CD4-positive, alpha-beta T cell (primary cell): ENCODE measurements at regions not wholly inside any gene's neighbourhood (a gene's known extent, or its start where the extent isn't known, plus 50 kb on each side); places are given as distances from the start of the nearest gene placed in this dataset.

ENCODE experiments used
- ATAC-seq: fragments of 200-7000 bp; cut with Tn5 transposase; one replicate; pipeline ENCODE4 v1.10.0; 2022; ENCODE audit warnings: mild to moderate bottlenecking; ENCODE audit not compliant: poor library complexity
- CTCF ChIA-PET: fragments of 350-600 bp; sonication (Branson Sonifier 250); formaldehyde crosslinking; loops from one replicate; lab custom pipeline; 2021; ENCODE audit warnings: antibody characterized with exemption, inconsistent platforms; lab: Charles Lee
- POLR2A ChIA-PET: fragments of 350-600 bp; sonication (Branson Sonifier 250); formaldehyde crosslinking; loops from one replicate; lab custom pipeline; 2021; ENCODE audit warnings: antibody characterized with exemption, inconsistent platforms; lab: Charles Lee
- DNase-seq, 14 experiments: peaks; one replicate each; pipeline ENCODE4 v3.0.0-alpha.2; 2013 to 2020; ENCODE audit warnings: mixed read lengths in 2 of 14
- H3K27ac ChIP-seq, 2 donors: one replicate each; pipeline versions ENCODE4 v1.5.1 to v1.7.0; 2013; ENCODE audit warnings: low read length in 2 of 2, low read depth in 1 of 2, mild to moderate bottlenecking in 1 of 2
- H3K27me3 ChIP-seq, 2 experiments: 1 replicate in 1 of 2; 2 replicates in 1 of 2; pipeline versions ENCODE4 v1.6.1 to v1.7.0; 2013; ENCODE audit warnings: low read length in 2 of 2, control low read depth in 1 of 2, mild to moderate bottlenecking in 1 of 2, moderate library complexity in 1 of 2; ENCODE audit not compliant: insufficient read depth in 2 of 2, control insufficient read depth in 1 of 2
- H3K36me3 ChIP-seq: one replicate; pipeline ENCODE4 v1.6.1; 2013; ENCODE audit warnings: low read length, control low read depth; ENCODE audit not compliant: insufficient read depth
- H3K4me1 ChIP-seq: one replicate; pipeline ENCODE4 v1.6.1; 2013; ENCODE audit warnings: low read length, control low read depth; ENCODE audit not compliant: insufficient read depth
- H3K4me3 ChIP-seq: one replicate; pipeline ENCODE4 v1.5.1; 2013; ENCODE audit warnings: mild to moderate bottlenecking, low read length, moderate library complexity
- H3K9me3 ChIP-seq, 2 experiments: 1 replicate in 1 of 2; 2 replicates in 1 of 2; pipeline versions ENCODE4 v1.6.1 to v1.7.0; 2013; ENCODE audit warnings: low read length in 2 of 2, mild to moderate bottlenecking in 2 of 2, control low read depth in 1 of 2, moderate library complexity in 1 of 2; ENCODE audit not compliant: control insufficient read depth in 1 of 2, insufficient read depth in 1 of 2
- H3K27ac Mint-ChIP-seq: one replicate; pipeline ENCODE4 v1.8.0; 2020; ENCODE audit warnings: mixed read lengths
- H3K27me3 Mint-ChIP-seq: one replicate; pipeline ENCODE4 v1.8.0; 2021; ENCODE audit warnings: mixed read lengths
- H3K36me3 Mint-ChIP-seq: one replicate; pipeline ENCODE4 v1.8.0; 2021; ENCODE audit warnings: low read depth, mixed read lengths
- H3K4me1 Mint-ChIP-seq: one replicate; pipeline ENCODE4 v1.8.0; 2021; ENCODE audit warnings: low read depth, mixed read lengths
- H3K4me3 Mint-ChIP-seq: one replicate; pipeline ENCODE4 v1.8.0; 2020; ENCODE audit warnings: mild to moderate bottlenecking, mixed read lengths
- H3K9me3 Mint-ChIP-seq: one replicate; pipeline ENCODE4 v1.8.0; 2020; ENCODE audit warnings: mixed read lengths
- CTCF ChIP-seq: fragments of 200-600 bp; IDR thresholded peaks from one replicate; pipeline ENCODE4 v1.8.0; 2022; ENCODE audit warnings: antibody characterized with exemption, mild to moderate bottlenecking
- intact Hi-C, 2 experiments: fragments of 100-400 bp; cut with DNase I in 1 of 2; cut with micrococcal nuclease in 1 of 2; formaldehyde crosslinking; loops; one replicate each; pipeline versions ENCODE4 v1.15.1 to v1.9.0; 2023 to 2025; cut with DNase I, micrococcal nuclease

- Mint-ChIP-seq H3K4me3 (no peak overlapping the region), H3K9me3 (no peaks in the 10 kb centered on the region), H3K27me3 (no peaks in the 10 kb centered on the region), H3K36me3 (no peaks in the 10 kb centered on the region), H3K4me1 (no peaks in the 10 kb centered on the region), H3K27ac (no peak overlapping the region)
- Histone ChIP-seq H3K36me3 (no peaks in the 10 kb centered on the region), H3K9me3 (no peaks in the 10 kb centered on the region), H3K4me3 (no peak overlapping the region), H3K27ac (no peak overlapping the region), H3K27me3 (no peaks in the 10 kb centered on the region), H3K4me1 (no peaks in the 10 kb centered on the region)
- intact Hi-C loops = no loop called here
- no peak for DNase-seq
- ATAC-seq = no peak
- no peak for TF ChIP-seq CTCF
- POLR2A ChIA-PET = no interaction called here
- CTCF ChIA-PET = no interaction called here
Observed at GRCh38 chr21:16837321-16837720, 675.5 kb upstream of the CXADR start.

GRCh38 chr21:16837721-16838120 lies 675.1 kb upstream of the CXADR start:
- no peak overlapping the region for H3K4me3 Mint-ChIP-seq
- no peaks in the 10 kb centered on the region for H3K4me1 ChIP-seq
- no peaks in the 10 kb centered on the region for H3K4me1 Mint-ChIP-seq
- intact Hi-C loops = no loop called here
- H3K9me3 Mint-ChIP-seq = no peaks in the 10 kb centered on the region
- no peak overlapping the region for H3K27ac ChIP-seq
- H3K4me3 ChIP-seq = no peak overlapping the region
- TF ChIP-seq CTCF = no peak
- H3K27me3 ChIP-seq = no peaks in the 10 kb centered on the region
- DNase-seq (no peak), ATAC-seq (no peak)
- H3K36me3 Mint-ChIP-seq = no peaks in the 10 kb centered on the region
- POLR2A ChIA-PET = no interaction called here
- H3K36me3 ChIP-seq = no peaks in the 10 kb centered on the region
- no peaks in the 10 kb centered on the region for H3K9me3 ChIP-seq
- H3K27ac Mint-ChIP-seq = no peak overlapping the region
- CTCF ChIA-PET = no interaction called here
- no peaks in the 10 kb centered on the region for H3K27me3 Mint-ChIP-seq

GRCh38 chr21:16838331-16838730 lies 674.5 kb upstream of the CXADR start:
- Mint-ChIP-seq H3K4me3 (no peak overlapping the region), H3K36me3 (no peaks in the 10 kb centered on the region), H3K27ac (no peak overlapping the region), H3K4me1 (no peaks in the 10 kb centered on the region), H3K9me3 (no peaks in the 10 kb centered on the region), H3K27me3 (no peaks in the 10 kb centered on the region)
- Histone ChIP-seq H3K4me3 (no peak overlapping the region), H3K27ac (no peak overlapping the region), H3K4me1 (no peaks in the 10 kb centered on the region), H3K9me3 (no peaks in the 10 kb centered on the region), H3K36me3 (no peaks in the 10 kb centered on the region), H3K27me3 (no peaks in the 10 kb centered on the region)
- intact Hi-C loops = no loop called here
- POLR2A ChIA-PET = no interaction called here
- ATAC-seq (no peak), DNase-seq (no peak)
- no peak for TF ChIP-seq CTCF
- CTCF ChIA-PET = no interaction called here
